ENCODE measurements at regions not wholly inside any gene's neighbourhood (a gene's known extent, or its start where the extent isn't known, plus 50 kb on each side); places are given as distances from the start of the nearest gene placed in this dataset.

DNA sequence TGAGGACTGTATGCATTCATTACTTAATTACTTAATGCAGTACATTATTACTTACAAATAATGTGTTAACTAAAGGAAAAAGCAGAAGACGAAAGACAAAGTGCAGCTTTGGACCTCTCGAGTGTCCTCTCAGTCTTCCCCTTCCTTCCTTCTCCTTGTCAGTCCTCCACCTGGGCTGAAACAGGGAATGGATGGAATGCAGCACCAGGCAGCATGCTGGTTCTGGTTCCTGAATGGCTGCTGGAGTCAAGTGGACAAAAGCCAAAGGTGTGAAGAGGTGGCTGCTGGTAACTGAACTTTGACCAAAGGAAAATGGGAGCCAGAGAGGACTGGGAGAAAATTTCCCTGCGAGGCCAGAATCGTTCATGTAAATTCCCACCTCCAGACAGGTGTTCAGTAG, 179.5 kb downstream of the GPAM start:
- H3K27ac ChIP-seq (ENCODE audit: low read depth) = no peak overlapping the region
- WGBS = 88% methylated on average over 4 of the region's 4 CpGs
- H3K4me1 ChIP-seq (ENCODE audit: insufficient read depth) = no peaks in the 10 kb centered on the region
- H3K36me3 ChIP-seq (ENCODE audit: insufficient read depth) = no peaks in the 10 kb centered on the region
- DNase-seq (ENCODE audit: extremely low spot score) = no peak
- H3K4me3 ChIP-seq (ENCODE audit: low read depth, low read length) = no peak overlapping the region

DNA sequence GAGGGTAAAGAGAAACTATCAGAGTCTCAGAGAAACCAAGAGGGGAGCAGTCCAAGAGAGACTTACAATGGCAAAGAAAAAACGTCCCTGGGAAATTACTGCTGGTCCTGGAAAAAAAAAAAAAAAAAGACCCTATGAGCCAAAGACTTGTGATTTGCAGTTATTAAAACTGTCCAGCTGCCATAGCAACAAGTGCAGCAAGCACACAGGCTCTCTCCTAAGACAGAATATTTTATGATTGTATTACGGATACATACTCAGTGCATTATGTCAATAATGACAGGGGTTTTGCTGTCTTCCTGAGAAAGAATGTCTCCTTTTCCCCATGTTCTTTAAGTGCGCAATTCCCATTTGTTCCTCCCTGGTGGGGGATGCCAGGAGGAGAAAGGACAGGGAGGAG, 178.5 kb downstream of the GPAM start:
- no peak overlapping the region for H3K4me3 ChIP-seq (ENCODE audit: low read depth, low read length)
- H3K27ac ChIP-seq (ENCODE audit: low read depth) = no peak overlapping the region
- no peaks in the 10 kb centered on the region for H3K36me3 ChIP-seq (ENCODE audit: insufficient read depth)
- WGBS = 48% methylated on average over 3 of the region's 3 CpGs
- no peak for DNase-seq (ENCODE audit: extremely low spot score)
- no peaks in the 10 kb centered on the region for H3K4me1 ChIP-seq (ENCODE audit: insufficient read depth)

DNA sequence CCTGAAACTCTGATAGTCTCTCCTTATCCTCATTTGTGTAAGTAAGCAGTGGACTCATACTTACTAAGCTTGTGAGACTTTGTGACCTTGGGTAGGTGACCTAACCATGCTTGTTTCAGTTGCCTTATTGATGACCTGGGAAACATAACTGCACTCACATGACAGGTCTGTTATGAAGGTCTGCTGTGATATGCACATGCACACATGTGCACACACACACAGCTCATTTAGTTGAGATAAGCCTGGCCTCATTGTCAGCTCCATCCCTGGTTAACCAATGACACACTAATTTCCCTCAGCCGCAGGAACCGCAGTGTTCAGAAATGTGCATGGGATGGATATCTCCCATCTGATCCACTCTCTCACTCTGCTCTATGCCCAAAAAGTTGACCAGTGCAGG, 177.2 kb downstream of the GPAM start:
- Histone ChIP-seq H3K4me1 (ENCODE audit: insufficient read depth) (no peaks in the 10 kb centered on the region), H3K36me3 (ENCODE audit: insufficient read depth) (no peaks in the 10 kb centered on the region), H3K4me3 (ENCODE audit: low read depth, low read length) (no peak overlapping the region), H3K27ac (ENCODE audit: low read depth) (no peak overlapping the region)
- 71% methylated on average over 2 of the region's 2 CpGs for WGBS
- DNase-seq (ENCODE audit: extremely low spot score) = no peak

DNA sequence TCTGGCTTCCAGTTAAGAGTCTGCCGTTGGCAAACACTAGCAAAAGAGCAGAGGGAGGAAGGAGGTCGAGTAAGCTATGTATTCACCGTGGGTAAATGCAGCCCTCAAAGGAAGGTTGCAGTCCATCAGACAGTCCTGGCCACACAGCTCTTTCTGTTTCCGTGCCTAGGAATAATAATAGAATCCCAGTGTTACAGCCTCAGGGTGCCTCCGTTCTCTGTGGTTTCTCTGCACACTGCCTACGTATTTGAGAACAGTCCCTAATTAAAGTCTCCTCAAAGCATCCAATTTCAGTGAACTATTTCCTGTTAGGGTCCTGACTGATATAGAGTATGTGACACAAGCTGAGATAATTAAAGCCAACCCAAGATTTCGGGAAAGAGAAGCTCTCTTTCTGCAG, 176.7 kb downstream of the GPAM start:
- no peak for DNase-seq (ENCODE audit: extremely low spot score)
- Histone ChIP-seq H3K27ac (ENCODE audit: low read depth) (no peak overlapping the region), H3K36me3 (ENCODE audit: insufficient read depth) (no peaks in the 10 kb centered on the region), H3K4me3 (ENCODE audit: low read depth, low read length) (no peak overlapping the region), H3K4me1 (ENCODE audit: insufficient read depth) (no peaks in the 10 kb centered on the region)
- WGBS = 64% methylated on average over 7 of the region's 7 CpGs

DNA sequence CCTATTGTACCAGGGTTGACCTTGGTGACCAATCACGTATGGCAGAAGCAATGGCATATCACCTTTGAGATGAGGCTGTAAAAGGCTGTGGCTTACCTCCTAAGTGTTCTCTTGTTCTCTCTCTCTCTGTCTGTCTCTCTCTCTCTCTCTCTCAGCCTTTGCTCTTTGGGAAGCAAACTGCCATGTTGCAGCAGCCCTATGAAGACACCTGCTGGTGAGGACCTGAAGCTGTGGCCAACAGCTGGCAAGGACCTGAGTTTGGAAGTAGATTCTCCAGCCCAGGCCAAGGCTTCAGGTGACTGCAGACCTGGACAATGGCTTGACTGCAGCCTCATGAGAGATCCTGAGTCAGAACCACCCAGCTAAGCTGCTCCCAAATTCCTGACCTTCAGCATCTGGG, 161.4 kb downstream of the GPAM start:
- Histone ChIP-seq H3K4me1 (ENCODE audit: insufficient read depth) (no peaks in the 10 kb centered on the region), H3K27ac (ENCODE audit: low read depth) (no peak overlapping the region), H3K4me3 (ENCODE audit: low read depth, low read length) (no peak overlapping the region), H3K36me3 (ENCODE audit: insufficient read depth) (no peaks in the 10 kb centered on the region)
- WGBS = 71% methylated on average over 1 of the region's 1 CpG
- no peak for DNase-seq (ENCODE audit: extremely low spot score)

DNA sequence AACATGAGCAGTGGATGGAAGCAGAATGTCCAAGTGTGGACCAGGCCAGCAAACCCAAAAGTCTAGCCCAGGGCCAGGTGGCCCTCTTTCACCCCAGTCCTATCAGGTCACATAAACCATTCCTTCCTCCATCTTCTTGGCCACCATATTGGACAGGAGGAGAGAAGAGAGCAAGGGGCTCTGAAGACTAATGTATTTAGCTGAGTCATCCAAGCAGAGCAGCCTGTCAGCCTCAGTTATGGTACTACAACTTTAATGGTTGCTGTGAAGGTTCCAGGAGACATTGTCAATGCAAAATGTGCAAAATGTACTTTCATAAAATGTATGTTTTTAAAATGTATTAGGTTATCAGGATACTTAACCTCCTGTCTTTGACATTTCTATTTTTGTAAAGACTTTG, 159.5 kb downstream of the GPAM start:
- Histone ChIP-seq H3K4me1 (ENCODE audit: insufficient read depth) (no peaks in the 10 kb centered on the region), H3K4me3 (ENCODE audit: low read depth, low read length) (no peak overlapping the region), H3K36me3 (ENCODE audit: insufficient read depth) (no peaks in the 10 kb centered on the region), H3K27ac (ENCODE audit: low read depth) (no peak overlapping the region)
- DNase-seq (ENCODE audit: extremely low spot score) = no peak

DNA sequence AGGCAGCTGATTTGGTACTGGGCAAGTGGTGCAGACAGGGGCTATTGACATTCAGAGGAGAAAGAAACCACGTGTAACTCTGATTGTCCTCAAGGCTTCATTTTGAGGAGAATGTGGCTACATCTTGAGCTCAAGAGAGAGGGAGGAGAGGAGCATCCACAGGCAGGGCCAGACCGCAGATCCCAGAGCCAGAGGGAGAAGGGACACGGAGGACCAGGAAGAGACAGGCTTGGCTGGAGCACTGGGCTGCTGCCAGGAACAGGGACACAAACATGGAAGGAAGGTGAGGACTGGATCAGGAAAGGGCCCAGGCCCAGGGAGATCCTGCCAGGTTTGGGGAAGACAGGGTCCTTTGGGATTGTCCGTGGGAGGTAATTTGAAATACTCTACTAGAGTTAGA, 158.3 kb downstream of the GPAM start:
- no peak overlapping the region for H3K27ac ChIP-seq (ENCODE audit: low read depth)
- 86% methylated on average over 4 of the region's 4 CpGs for WGBS
- no peaks in the 10 kb centered on the region for H3K36me3 ChIP-seq (ENCODE audit: insufficient read depth)
- DNase-seq (ENCODE audit: extremely low spot score) = no peak
- H3K4me1 ChIP-seq (ENCODE audit: insufficient read depth) = no peaks in the 10 kb centered on the region
- H3K4me3 ChIP-seq (ENCODE audit: low read depth, low read length) = no peak overlapping the region

DNA sequence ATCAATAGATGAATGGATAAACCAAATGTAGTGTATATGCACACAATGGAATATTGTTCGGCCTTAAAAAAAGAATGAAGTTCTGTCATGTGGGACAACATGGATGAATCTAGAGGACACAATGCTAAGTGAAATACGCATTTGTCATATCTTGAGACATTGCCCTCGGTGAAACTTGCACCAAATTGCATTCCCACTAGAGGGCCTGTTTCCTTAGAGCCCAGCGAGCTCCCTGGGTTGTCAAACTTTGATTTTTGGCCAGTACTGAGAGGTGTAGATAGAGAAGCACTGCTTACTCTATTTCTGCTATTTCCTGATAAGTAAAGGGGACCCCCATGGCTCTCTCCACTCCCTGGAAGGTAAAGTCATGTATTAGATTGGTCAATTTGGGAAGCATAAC, 157.1 kb downstream of the GPAM start:
- Histone ChIP-seq H3K27ac (ENCODE audit: low read depth) (no peak overlapping the region), H3K4me1 (ENCODE audit: insufficient read depth) (no peaks in the 10 kb centered on the region), H3K36me3 (ENCODE audit: insufficient read depth) (no peaks in the 10 kb centered on the region), H3K4me3 (ENCODE audit: low read depth, low read length) (no peak overlapping the region)
- DNase-seq (ENCODE audit: extremely low spot score) = no peak
- WGBS = 79% methylated on average over 4 of the region's 4 CpGs

DNA sequence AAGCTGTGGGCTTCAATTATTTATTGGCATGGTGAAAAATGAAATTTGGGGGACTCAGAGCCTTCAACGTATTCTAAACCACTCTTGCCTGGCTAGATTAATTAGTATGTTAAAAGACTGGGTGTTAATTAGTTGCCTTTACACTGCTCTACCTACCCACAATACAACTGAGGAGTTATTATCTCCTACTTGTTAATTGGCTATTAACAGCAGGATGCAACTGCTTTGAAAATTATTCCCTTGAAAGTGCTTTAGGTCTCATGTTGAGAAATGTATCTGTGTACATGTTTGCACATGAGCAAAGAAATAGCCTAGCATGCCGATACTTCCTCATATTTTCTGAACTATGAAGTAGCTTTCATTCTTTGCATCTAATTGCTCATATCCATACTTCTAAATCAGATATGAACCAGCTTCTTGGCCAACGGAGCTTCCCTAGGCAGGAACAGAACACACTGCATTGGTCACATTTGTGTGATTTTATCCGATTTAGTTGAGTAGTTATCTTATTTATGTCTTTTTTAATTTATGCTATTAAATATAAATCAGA, 155.8 kb downstream of the GPAM start:
- H3K27ac ChIP-seq (ENCODE audit: low read depth) = no peak overlapping the region
- no peak overlapping the region for H3K4me3 ChIP-seq (ENCODE audit: low read depth, low read length)
- no peak for DNase-seq (ENCODE audit: extremely low spot score)
- 74% methylated on average over 4 of the region's 4 CpGs for WGBS
- no peaks in the 10 kb centered on the region for H3K36me3 ChIP-seq (ENCODE audit: insufficient read depth)
- no peaks in the 10 kb centered on the region for H3K4me1 ChIP-seq (ENCODE audit: insufficient read depth)

DNA sequence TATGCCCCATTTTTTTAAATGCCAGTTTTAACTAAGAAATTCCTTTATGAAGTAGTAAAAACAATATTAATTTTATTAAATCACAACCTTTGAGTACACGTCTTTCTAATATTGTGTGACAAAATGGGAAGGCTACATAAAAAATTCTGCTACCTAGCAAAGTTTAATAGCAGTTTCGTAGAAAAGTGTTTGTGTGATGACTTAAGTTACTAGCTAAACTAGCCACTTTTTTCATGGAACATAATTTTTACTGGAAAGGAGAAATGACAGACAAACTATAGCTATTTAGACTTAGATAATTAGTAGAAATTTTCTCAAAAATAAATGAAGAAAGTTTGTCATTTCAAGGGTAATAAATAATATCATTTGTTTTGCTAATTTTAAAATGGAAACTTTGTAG, 153.1 kb downstream of the GPAM start:
- no peaks in the 10 kb centered on the region for H3K4me1 ChIP-seq (ENCODE audit: insufficient read depth)
- H3K4me3 ChIP-seq (ENCODE audit: low read depth, low read length) = no peak overlapping the region
- no peak overlapping the region for H3K27ac ChIP-seq (ENCODE audit: low read depth)
- no peak for DNase-seq (ENCODE audit: extremely low spot score)
- 70% methylated on average over 2 of the region's 2 CpGs for WGBS
- H3K36me3 ChIP-seq (ENCODE audit: insufficient read depth) = no peaks in the 10 kb centered on the region

DNA sequence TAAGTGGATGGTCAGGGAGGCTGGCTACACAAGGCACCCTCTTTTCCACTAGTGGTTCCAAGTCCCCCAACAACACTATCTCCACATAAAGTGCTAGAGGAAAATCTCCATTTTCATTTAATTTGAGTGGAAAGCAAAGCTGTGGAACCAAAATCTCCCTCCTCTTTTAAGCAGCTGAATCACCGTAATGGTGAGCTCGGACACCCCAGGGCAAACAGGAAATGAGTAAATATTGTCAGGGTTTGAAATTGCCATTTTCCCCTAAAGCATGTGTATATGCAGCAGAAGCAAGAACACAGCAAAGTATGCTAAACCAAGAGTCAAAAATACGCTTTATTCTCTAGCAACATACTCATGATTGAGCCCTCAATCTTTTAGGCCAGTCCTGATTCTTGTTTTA, 143.7 kb downstream of the GPAM start:
- no peaks in the 10 kb centered on the region for H3K4me1 ChIP-seq (ENCODE audit: insufficient read depth)
- 77% methylated on average over 3 of the region's 3 CpGs for WGBS
- no peak overlapping the region for H3K27ac ChIP-seq (ENCODE audit: low read depth)
- no peaks in the 10 kb centered on the region for H3K36me3 ChIP-seq (ENCODE audit: insufficient read depth)
- H3K4me3 ChIP-seq (ENCODE audit: low read depth, low read length) = no peak overlapping the region
- no peak for DNase-seq (ENCODE audit: extremely low spot score)

DNA sequence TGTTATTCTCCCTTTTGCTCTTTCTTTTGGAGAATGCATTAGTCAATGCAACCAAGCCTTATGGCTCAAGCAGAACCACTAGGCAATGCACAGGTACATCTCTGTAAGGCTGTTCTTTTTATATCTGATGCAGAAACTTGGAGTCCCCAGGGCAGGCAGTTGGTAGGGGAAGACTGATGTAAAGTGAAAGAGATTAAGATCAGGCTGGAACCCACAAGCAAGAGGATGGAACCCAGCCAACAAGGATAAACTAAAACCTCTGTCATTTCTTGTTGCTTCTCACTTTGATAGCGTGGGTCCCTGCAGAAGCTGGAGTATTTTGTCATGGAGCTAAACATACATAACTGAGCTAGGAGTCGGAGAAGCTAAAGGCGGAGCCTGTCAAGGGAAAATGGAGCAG, 142.9 kb downstream of the GPAM start:
- H3K4me3 ChIP-seq (ENCODE audit: low read depth, low read length) = no peak overlapping the region
- no peaks in the 10 kb centered on the region for H3K36me3 ChIP-seq (ENCODE audit: insufficient read depth)
- H3K4me1 ChIP-seq (ENCODE audit: insufficient read depth) = no peaks in the 10 kb centered on the region
- H3K27ac ChIP-seq (ENCODE audit: low read depth) = no peak overlapping the region
- no peak for DNase-seq (ENCODE audit: extremely low spot score)
- 85% methylated on average over 3 of the region's 3 CpGs for WGBS

DNA sequence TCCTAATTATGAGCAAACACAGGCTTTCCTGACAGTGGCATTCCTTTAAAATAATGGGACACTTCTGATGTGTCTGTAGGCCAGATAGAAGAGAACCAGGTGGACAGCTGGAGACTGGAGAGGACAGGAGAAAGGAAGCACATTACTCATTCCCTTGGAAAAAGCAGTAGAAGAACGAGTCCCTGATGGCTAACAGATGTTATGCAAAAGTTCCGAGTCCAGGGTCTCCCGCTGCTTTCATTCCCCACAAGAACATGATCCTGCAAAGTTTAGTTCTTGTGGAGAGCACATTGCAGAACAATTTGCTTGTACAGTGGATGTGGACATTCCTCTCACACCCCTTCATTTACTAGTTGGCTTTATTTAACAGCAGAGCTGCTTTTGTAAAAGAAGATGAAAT, 137.6 kb downstream of the GPAM start:
- Histone ChIP-seq H3K36me3 (ENCODE audit: insufficient read depth) (no peaks in the 10 kb centered on the region), H3K4me1 (ENCODE audit: insufficient read depth) (no peaks in the 10 kb centered on the region), H3K27ac (ENCODE audit: low read depth) (no peak overlapping the region), H3K4me3 (ENCODE audit: low read depth, low read length) (no peak overlapping the region)
- WGBS = 44% methylated on average over 3 of the region's 3 CpGs
- DNase-seq (ENCODE audit: extremely low spot score) = peak; percentile 32

DNA sequence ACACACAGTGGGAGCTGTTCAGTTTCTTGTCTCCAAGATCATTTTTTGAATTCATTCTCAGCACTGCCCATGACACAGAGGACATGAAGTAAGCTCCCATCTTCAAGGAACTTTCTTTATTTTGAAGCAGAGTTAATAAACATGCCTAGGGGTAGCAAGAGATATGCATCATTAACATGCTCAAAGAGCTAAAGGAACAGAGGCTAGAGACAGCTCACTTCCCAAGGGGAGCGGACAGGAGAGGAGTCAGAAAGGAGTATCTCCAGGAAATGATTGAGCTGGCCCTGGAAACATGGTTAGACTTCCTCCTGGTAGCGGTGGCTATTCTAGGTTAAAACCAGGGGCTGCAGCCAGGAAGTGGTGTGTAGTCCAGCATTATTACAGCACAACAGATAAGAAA, 135.9 kb downstream of the GPAM start:
- no peaks in the 10 kb centered on the region for H3K4me1 ChIP-seq (ENCODE audit: insufficient read depth)
- no peak overlapping the region for H3K4me3 ChIP-seq (ENCODE audit: low read depth, low read length)
- 40% methylated on average over 2 of the region's 2 CpGs for WGBS
- DNase-seq (ENCODE audit: extremely low spot score) = no peak
- no peaks in the 10 kb centered on the region for H3K36me3 ChIP-seq (ENCODE audit: insufficient read depth)
- no peak overlapping the region for H3K27ac ChIP-seq (ENCODE audit: low read depth)

DNA sequence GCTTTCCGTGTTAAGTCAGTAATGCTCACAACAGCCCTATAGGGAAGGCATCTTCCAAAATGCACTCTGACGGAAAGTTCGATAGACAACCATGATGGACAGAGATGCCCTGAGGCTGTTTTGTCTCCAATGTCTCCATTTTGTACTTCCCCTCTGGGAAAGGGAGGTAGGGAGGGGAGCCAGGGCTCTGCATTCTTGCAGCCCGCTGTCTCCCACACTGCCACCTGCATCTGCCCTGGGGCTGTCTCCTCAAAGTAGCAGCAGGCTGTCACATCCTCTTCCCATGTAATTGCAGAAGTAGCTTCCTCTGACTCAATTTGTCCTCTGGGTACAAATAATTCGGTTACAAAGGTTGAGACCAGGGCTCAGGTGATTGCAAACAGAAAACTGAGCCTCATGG, 131.4 kb downstream of the GPAM start:
- Histone ChIP-seq H3K27ac (ENCODE audit: low read depth) (no peak overlapping the region), H3K4me3 (ENCODE audit: low read depth, low read length) (no peak overlapping the region), H3K4me1 (ENCODE audit: insufficient read depth) (no peaks in the 10 kb centered on the region), H3K36me3 (ENCODE audit: insufficient read depth) (no peaks in the 10 kb centered on the region)
- no peak for DNase-seq (ENCODE audit: extremely low spot score)
- 76% methylated on average over 5 of the region's 5 CpGs for WGBS
